Lung (tissue), 11 donors: ENCODE measurements at regions not wholly inside any gene's neighbourhood (a gene's known extent, or its start where the extent isn't known, plus 50 kb on each side); places are given as distances from the start of the nearest gene placed in this dataset.

ENCODE experiments used
- ATAC-seq: fragments of 200-7000 bp; cut with Tn5 transposase; one replicate; pipeline ENCODE4 v1.9.1; 2020; ENCODE audit warnings: moderate number of reproducible peaks; ENCODE audit not compliant: insufficient read depth, low FRiP score
- DNase-seq, 3 donors: peaks; one replicate each; pipeline ENCODE4 v3.0.0-alpha.2; 2013 to 2017
- H3K27ac ChIP-seq, 2 donors: one replicate each; pipeline ENCODE4 v1.5.1; 2013; ENCODE audit warnings: mild to moderate bottlenecking in 2 of 2, moderate library complexity in 2 of 2, control low read depth in 1 of 2, inconsistent platforms in 1 of 2, low read depth in 1 of 2, low read length in 1 of 2
- H3K27me3 ChIP-seq, 3 donors: one replicate each; pipeline ENCODE4 v1.5.1; 2013; ENCODE audit warnings: low read length in 2 of 3; ENCODE audit not compliant: control insufficient read depth in 3 of 3, insufficient read depth in 3 of 3
- H3K36me3 ChIP-seq, 4 donors: one replicate each; pipeline ENCODE4 v1.5.1; 2013; ENCODE audit warnings: low read length in 4 of 4, mild to moderate bottlenecking in 1 of 4, moderate library complexity in 1 of 4; ENCODE audit not compliant: control insufficient read depth in 4 of 4, insufficient read depth in 4 of 4
- H3K4me1 ChIP-seq, 5 donors: one replicate each; pipeline ENCODE4 v1.5.1; 2013; ENCODE audit warnings: low read length in 5 of 5, mild to moderate bottlenecking in 2 of 5, moderate library complexity in 1 of 5; ENCODE audit not compliant: control insufficient read depth in 5 of 5, insufficient read depth in 5 of 5
- H3K4me3 ChIP-seq: one replicate; pipeline ENCODE4 v1.5.1; 2013; ENCODE audit warnings: mild to moderate bottlenecking, control low read depth, moderate library complexity
- H3K9ac ChIP-seq, 2 donors: one replicate each; pipeline ENCODE4 v1.5.1; 2013; ENCODE audit warnings: low read length in 2 of 2, control low read depth in 1 of 2; ENCODE audit not compliant: insufficient read depth in 1 of 2
- H3K9me3 ChIP-seq, 4 donors: one replicate each; pipeline ENCODE4 v1.5.1; 2013; ENCODE audit warnings: low read length in 3 of 4, mild to moderate bottlenecking in 1 of 4, moderate library complexity in 1 of 4; ENCODE audit not compliant: control insufficient read depth in 4 of 4, insufficient read depth in 3 of 4
- WGBS, 2 donors: extraction: QIAGEN DNeasy Blood & Tissue Kit; methylation state at CpG; one replicate each; pipeline ENCODE4 v1.1.7; 2013; 5-methylcytosine and 5-hydroxymethylcytosine counted together
- TF ChIP-seq, protein P1 (sequence below): IDR thresholded peaks from 2 replicates; pipeline ENCODE4 v1.5.1; 2012; ENCODE audit warnings: mild to moderate bottlenecking; ENCODE audit errors: control extremely low read depth, extremely low read depth
- donor health status: control.
- donor health status: control.
- donor health status: Bipolar disorder and iron deficiency.
- donor health status: healthy.
- donor health status: DM: yes; HTN: yes; CAD: no.

- 84 to 89% methylated on average over 4 of the region's 4 CpGs for WGBS, 2 donors
- ATAC-seq, result no peak
- TF ChIP-seq, protein P1, sequence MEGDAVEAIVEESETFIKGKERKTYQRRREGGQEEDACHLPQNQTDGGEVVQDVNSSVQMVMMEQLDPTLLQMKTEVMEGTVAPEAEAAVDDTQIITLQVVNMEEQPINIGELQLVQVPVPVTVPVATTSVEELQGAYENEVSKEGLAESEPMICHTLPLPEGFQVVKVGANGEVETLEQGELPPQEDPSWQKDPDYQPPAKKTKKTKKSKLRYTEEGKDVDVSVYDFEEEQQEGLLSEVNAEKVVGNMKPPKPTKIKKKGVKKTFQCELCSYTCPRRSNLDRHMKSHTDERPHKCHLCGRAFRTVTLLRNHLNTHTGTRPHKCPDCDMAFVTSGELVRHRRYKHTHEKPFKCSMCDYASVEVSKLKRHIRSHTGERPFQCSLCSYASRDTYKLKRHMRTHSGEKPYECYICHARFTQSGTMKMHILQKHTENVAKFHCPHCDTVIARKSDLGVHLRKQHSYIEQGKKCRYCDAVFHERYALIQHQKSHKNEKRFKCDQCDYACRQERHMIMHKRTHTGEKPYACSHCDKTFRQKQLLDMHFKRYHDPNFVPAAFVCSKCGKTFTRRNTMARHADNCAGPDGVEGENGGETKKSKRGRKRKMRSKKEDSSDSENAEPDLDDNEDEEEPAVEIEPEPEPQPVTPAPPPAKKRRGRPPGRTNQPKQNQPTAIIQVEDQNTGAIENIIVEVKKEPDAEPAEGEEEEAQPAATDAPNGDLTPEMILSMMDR, result no peak
Measured at GRCh38 chr1:60936591-60937342, 145.6 kb upstream of the NFIA start.

GRCh38 chr1:60936163-60936562, 146.2 kb upstream of the NFIA start:
- Histone ChIP-seq H3K9me3 (no peaks in the 10 kb centered on the region), H3K4me1 (peaks cover 0 to 14% (median 4%) of the 10 kb centered on the region in 5 donors), H3K27ac (no peak overlapping the region), H3K27me3 (no peaks in the 10 kb centered on the region), H3K4me3 (no peak overlapping the region), H3K9ac (no peak overlapping the region), H3K36me3 (no peaks in the 10 kb centered on the region)
- DNase-seq, result peak in 2 of 3 donors; percentile 63 to 71
- 11 to 28% methylated on average over 3 of the region's 3 CpGs for WGBS, 2 donors
- TF ChIP-seq, protein P1, result no peak
- ATAC-seq, result no peak

More at GRCh38 chr1:60936591-60937342, 145.6 kb upstream of the NFIA start:
- DNase-seq, result no peak
- Histone ChIP-seq H3K4me3 (no peak overlapping the region), H3K9ac (no peak overlapping the region), H3K27ac (no peak overlapping the region), H3K27me3 (no peaks in the 10 kb centered on the region), H3K36me3 (no peaks in the 10 kb centered on the region), H3K9me3 (no peaks in the 10 kb centered on the region), H3K4me1 (peaks cover 0 to 14% (median 4%) of the 10 kb centered on the region in 5 donors)

DNA sequence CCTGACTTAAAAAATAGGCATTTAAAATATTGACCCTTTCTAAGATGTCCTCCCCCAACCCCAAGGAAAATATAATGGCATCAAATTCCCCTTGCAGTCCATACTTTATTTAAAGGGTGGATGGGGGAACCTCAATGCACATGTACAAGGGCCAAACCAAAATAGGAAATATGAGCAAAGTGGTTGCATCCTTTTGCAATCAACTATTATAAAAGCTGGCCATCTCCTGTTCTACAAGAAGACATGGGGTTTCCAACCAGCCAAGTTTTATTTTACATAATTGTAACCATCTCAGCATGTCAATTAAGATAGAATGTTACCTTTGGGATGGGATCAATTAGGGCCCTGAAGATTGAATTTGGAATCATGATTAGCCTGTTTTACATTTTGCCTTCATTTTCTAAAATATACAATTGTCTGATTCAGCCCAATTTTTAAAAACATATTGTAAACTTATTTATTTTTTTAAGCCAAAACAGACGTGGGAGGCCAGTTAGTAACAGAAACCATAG, 146.7 kb upstream of the NFIA start:
- Histone ChIP-seq H3K36me3 (no peaks in the 10 kb centered on the region), H3K4me1 (peaks cover 0 to 14% (median 4%) of the 10 kb centered on the region in 5 donors), H3K27ac (no peak overlapping the region), H3K27me3 (no peaks in the 10 kb centered on the region), H3K4me3 (no peak overlapping the region), H3K9ac (no peak overlapping the region), H3K9me3 (no peaks in the 10 kb centered on the region)
- 40 to 50% methylated on average over 1 of the region's 1 CpG for WGBS, 2 donors
- DNase-seq, result no peak
- TF ChIP-seq, protein P1, result no peak
- ATAC-seq, result no peak
